ENCODE measurements at regions not wholly inside any gene's neighbourhood (a gene's known extent, or its start where the extent isn't known, plus 50 kb on each side); places are given as distances from the start of the nearest gene placed in this dataset.

GRCh38 chr2:3099145-3099859 lies 278.3 kb downstream of the EIPR1 start:
- no peak for DNase-seq

GRCh38 chr2:3098231-3098630 lies 279.4 kb downstream of the EIPR1 start:
- DNase-seq, result no peak

- DNase-seq, result no peak
Measured at GRCh38 chr2:3097804-3098203, 279.8 kb downstream of the EIPR1 start.

- no peak for DNase-seq
Measured at GRCh38 chr2:3094999-3095958, 282.3 kb downstream of the EIPR1 start.

- DNase-seq, result no peak
Measured at GRCh38 chr2:3094318-3094717, 283.3 kb downstream of the EIPR1 start.

- DNase-seq, result no peak
Measured at GRCh38 chr2:3091696-3092095, 285.9 kb downstream of the EIPR1 start.

- no peak for DNase-seq
Measured at GRCh38 chr2:3082705-3083104, 294.9 kb downstream of the EIPR1 start.

GRCh38 chr2:3079959-3080948 lies 297.4 kb downstream of the EIPR1 start:
- no peak for DNase-seq

GRCh38 chr2:3079466-3079865 lies 298.2 kb downstream of the EIPR1 start:
- DNase-seq, result no peak

- DNase-seq, result no peak
Measured at GRCh38 chr2:3078684-3079083, 298.9 kb downstream of the EIPR1 start.

GRCh38 chr2:3076848-3077642 lies 300.6 kb downstream of the EIPR1 start:
- DNase-seq, result peak; percentile 49

- no peak for DNase-seq
Measured at GRCh38 chr2:3075991-3076340, 301.7 kb downstream of the EIPR1 start.

GRCh38 chr2:3075316-3075990 lies 302.2 kb downstream of the EIPR1 start:
- DNase-seq, result no peak

- no peak for DNase-seq
Measured at GRCh38 chr2:3073704-3074103, 303.9 kb downstream of the EIPR1 start.

GRCh38 chr2:3073041-3073595 lies 304.5 kb downstream of the EIPR1 start:
- DNase-seq, result no peak

GRCh38 chr2:3071685-3072263 lies 305.8 kb downstream of the EIPR1 start:
- no peak for DNase-seq

- no peak for DNase-seq
Measured at GRCh38 chr2:3066831-3067230, 310.8 kb downstream of the EIPR1 start.

- no peak for DNase-seq
Measured at GRCh38 chr2:3065928-3066327, 311.7 kb downstream of the EIPR1 start.

GRCh38 chr2:3062476-3063260 lies 314.9 kb downstream of the EIPR1 start:
- DNase-seq, result peak; percentile 56

GRCh38 chr2:3060049-3060448 lies 317.6 kb downstream of the EIPR1 start:
- no peak for DNase-seq
